Thoracic aorta (tissue), 2 donors: ENCODE measurements at regions not wholly inside any gene's neighbourhood (a gene's known extent, or its start where the extent isn't known, plus 50 kb on each side); places are given as distances from the start of the nearest gene placed in this dataset.

Experiments
- ATAC-seq: fragments of 150-250 bp; one replicate; pipeline ENCODE4 v1.8.0; 2017; ENCODE audit warnings: low read depth; ENCODE audit not compliant: insufficient number of reproducible peaks, low FRiP score
- DNase-seq: peaks from one replicate; pipeline ENCODE4 v3.0.0-alpha.2; 2020; ENCODE audit warnings: low spot score
- H3K27ac ChIP-seq, 2 donors: fragments of 200-600 bp; sonication (generic); 1 replicate in 1 of 2; 2 replicates in 1 of 2; pipeline ENCODE4 v1.5.1; 2016; ENCODE audit warnings: mild to moderate bottlenecking in 2 of 2, moderate library complexity in 2 of 2
- H3K27me3 ChIP-seq: fragments of 200-600 bp; sonication (generic); replicated peaks from 2 replicates; pipeline ENCODE4 v1.6.0; 2016; ENCODE audit warnings: mild to moderate bottlenecking; ENCODE audit not compliant: insufficient read depth
- H3K36me3 ChIP-seq: fragments of 200-600 bp; sonication (generic); one replicate; pipeline ENCODE4 v1.5.1; 2016
- H3K4me1 ChIP-seq, 2 donors: fragments of 200-600 bp; sonication (generic); 1 replicate in 1 of 2; 2 replicates in 1 of 2; pipeline versions ENCODE4 v1.5.1 to v1.6.0; 2016; ENCODE audit warnings: low read depth in 2 of 2, mild to moderate bottlenecking in 1 of 2; ENCODE audit not compliant: control insufficient read depth in 1 of 2
- H3K4me3 ChIP-seq: fragments of 200-600 bp; sonication (generic); 2 replicates; pipeline ENCODE4 v1.5.1; 2016; ENCODE audit warnings: mild to moderate bottlenecking
- H3K9me3 ChIP-seq: fragments of 200-600 bp; sonication (generic); 2 replicates; pipeline ENCODE4 v1.5.1; 2016
- CTCF ChIP-seq: fragments of 200-600 bp; sonication (generic); IDR thresholded peaks from one replicate; pipeline ENCODE4 v1.5.1; 2019; ENCODE audit warnings: antibody characterized with exemption

GRCh38 chr3:42037318-42037945 is 53.7 kb upstream of the TRAK1 start:
- no peak for ATAC-seq
- no peaks in the 10 kb centered on the region for H3K36me3 ChIP-seq
- peaks cover 20 to 56% of the 10 kb centered on the region in 2 donors for H3K4me1 ChIP-seq
- no peak overlapping the region for H3K4me3 ChIP-seq
- peak overlapping the region; percentile 75 to 84 for H3K27ac ChIP-seq
- H3K9me3 ChIP-seq = no peaks in the 10 kb centered on the region
- no peak for TF ChIP-seq CTCF
- H3K27me3 ChIP-seq = no peaks in the 10 kb centered on the region
- DNase-seq = no peak

GRCh38 chr3:42036483-42036823 is 54.7 kb upstream of the TRAK1 start:
- H3K4me1 ChIP-seq = peaks cover 26 to 65% of the 10 kb centered on the region in 2 donors
- ATAC-seq = peak; percentile 99

GRCh38 chr3:42035816-42036482 is 55.2 kb upstream of the TRAK1 start:
- peak overlapping the region; percentile 68 to 84 for H3K27ac ChIP-seq
- H3K4me1 ChIP-seq = peaks cover 27 to 66% of the 10 kb centered on the region in 2 donors
- no peak for DNase-seq
- H3K27me3 ChIP-seq = no peaks in the 10 kb centered on the region
- no peak for TF ChIP-seq CTCF
- H3K4me3 ChIP-seq = no peak overlapping the region
- H3K36me3 ChIP-seq = no peaks in the 10 kb centered on the region
- no peak for ATAC-seq
- H3K9me3 ChIP-seq = no peaks in the 10 kb centered on the region

More at GRCh38 chr3:42036483-42036823, 54.7 kb upstream of the TRAK1 start:
- H3K36me3 ChIP-seq = no peaks in the 10 kb centered on the region
- H3K27ac ChIP-seq = peak overlapping the region; percentile 75 to 84
- H3K9me3 ChIP-seq = no peaks in the 10 kb centered on the region
- no peak overlapping the region for H3K4me3 ChIP-seq
- no peak for DNase-seq
- H3K27me3 ChIP-seq = no peaks in the 10 kb centered on the region
- no peak for TF ChIP-seq CTCF

- H3K27me3 ChIP-seq = no peaks in the 10 kb centered on the region
- H3K36me3 ChIP-seq = no peaks in the 10 kb centered on the region
- ATAC-seq = no peak
- H3K27ac ChIP-seq = peak overlapping the region; percentile 68 to 84
- H3K9me3 ChIP-seq = no peaks in the 10 kb centered on the region
- peaks cover 27 to 66% of the 10 kb centered on the region in 2 donors for H3K4me1 ChIP-seq
- DNase-seq = no peak
- TF ChIP-seq CTCF = no peak
- no peak overlapping the region for H3K4me3 ChIP-seq
These were observed 56.1 kb upstream of the TRAK1 start for GRCh38 chr3:42035007-42035406.

- Histone ChIP-seq H3K27me3 (no peaks in the 10 kb centered on the region), H3K27ac (peak overlapping the region; percentile 84), H3K36me3 (no peaks in the 10 kb centered on the region), H3K4me3 (no peak overlapping the region), H3K9me3 (no peaks in the 10 kb centered on the region), H3K4me1 (peaks cover 27 to 66% of the 10 kb centered on the region in 2 donors)
- TF ChIP-seq CTCF = no peak
- no peak for ATAC-seq
- DNase-seq = no peak
These were observed 57.4 kb upstream of the TRAK1 start for GRCh38 chr3:42033741-42034140.
